GM18520 (cell line): ENCODE measurements at regions not wholly inside any gene's neighbourhood (a gene's known extent, or its start where the extent isn't known, plus 50 kb on each side); places are given as distances from the start of the nearest gene placed in this dataset.
"Not testable (repeated sequence)": the region's sequence is repeated elsewhere in the genome, so short reads cannot be mapped to it uniquely, and the experiment has no call there.

Source experiments
- ATAC-seq: cut with Tn5 transposase; IDR thresholded peaks from one replicate; pipeline ENCODE4 v1.9.1; 2021; ENCODE audit not compliant: unreplicated experiment

DNA sequence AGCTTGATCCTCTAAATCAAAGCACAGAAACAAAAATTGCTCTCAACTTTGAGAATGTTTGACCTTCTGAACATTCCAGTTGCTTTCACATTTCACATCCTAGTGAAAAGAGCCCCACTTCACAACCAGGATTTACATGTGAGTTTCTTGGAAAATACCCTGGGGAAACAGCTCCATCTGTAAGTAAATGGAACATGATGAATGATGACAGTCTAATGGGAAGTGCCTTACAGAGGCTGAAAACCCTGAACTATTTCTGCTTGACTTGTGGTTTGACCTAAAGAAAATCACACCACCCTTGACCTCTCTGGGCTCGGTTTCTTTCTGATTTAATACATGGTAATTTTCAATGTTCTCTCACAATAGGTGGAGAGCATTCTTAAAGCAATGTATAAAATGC lies 499.4 kb upstream of the API5 start:
- no peak for ATAC-seq

DNA sequence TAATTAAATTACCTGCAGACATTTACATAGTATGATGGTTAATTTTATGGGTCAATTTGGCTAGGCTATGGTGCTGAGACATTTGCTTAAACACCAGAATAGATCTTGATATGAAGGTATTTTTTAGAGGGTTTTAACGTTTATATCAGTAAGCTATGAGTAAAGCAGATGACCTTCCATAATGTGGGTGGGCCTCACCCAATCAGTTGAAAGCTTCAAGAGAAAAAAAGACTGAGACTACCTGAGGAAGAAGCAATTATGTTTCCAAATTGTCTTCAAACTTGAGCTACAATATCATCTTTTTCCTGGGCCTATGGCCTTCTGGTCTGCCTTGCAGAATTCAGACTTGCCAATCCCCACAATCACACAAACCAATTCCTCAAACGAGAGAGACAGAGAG lies 498.8 kb upstream of the API5 start:
- no peak for ATAC-seq

DNA sequence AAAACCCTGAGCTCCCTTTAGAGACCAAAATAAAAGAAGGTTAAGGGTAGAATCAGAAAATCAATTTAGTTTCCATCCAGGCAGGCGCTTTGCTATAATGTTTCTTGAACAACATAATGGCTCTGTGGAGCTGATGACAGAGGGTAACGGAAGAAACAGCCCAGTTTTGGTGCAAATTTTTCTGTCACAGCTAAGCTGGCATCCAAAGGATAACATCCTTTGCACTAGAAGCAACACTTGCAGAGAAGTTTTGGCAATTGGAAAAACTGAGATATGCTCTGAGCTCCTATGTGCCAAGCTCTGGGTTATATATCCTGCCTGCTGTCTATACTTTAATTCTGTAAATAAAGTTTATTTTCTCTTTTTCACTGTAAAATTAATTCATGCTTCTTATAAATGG lies 495.3 kb upstream of the API5 start:
- ATAC-seq, result no peak

DNA sequence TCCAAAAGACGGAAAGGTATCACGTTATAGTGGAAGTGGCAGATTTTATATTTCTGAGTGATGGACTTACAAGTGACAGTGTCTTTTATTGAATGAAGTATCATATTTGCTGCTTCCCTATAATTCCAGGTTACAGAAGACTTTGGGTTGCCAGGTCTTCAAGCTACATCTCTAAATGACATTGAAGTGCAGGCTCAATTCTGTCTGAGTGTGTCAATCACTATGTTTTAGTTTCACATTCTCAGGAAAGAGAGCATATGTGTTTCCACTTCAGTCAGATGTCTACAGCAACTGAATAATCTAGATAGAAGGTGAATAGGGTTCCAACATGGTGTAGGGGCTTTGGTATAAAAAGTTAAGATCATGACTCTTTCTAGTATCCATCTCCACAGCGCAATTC lies 492.7 kb upstream of the API5 start:
- no peak for ATAC-seq

DNA sequence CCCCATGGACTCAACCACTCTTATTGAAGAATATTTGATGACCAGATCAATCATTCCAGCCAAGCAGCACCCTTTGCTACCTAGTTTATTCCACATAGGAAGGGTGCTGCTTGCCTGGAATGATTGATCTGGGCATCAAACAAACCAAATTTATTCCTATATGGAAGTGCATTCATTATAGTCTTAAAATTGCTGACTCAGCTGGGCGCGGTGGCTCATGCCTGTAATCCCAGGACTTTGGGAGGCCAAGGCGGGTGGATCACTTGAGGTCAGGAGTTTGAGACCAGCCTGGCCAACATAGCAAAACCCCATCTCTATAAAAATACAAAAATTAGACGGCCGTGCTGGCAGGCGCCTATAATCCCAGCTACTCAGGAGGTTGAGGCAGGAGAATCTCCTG lies 489.6 kb upstream of the API5 start:
- ATAC-seq, result not testable (repeated sequence)

DNA sequence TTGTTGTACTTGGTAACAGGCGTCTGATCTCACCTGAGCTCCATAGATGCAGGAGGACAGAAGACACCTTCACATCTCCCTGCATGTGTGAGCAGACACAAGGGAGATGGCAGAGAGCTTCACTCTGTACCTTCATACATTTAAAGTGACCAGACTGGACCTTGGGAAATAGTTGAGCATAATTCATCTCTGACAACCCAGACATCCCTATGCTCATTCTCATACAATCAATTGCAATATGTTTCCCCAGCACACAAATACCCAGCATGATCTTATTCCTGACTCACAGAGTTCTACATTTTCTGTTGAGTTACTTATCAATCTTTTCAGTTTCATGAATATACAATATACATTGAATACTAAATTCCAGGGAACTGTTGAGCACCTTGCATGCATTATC lies 488.2 kb upstream of the API5 start:
- no peak for ATAC-seq

DNA sequence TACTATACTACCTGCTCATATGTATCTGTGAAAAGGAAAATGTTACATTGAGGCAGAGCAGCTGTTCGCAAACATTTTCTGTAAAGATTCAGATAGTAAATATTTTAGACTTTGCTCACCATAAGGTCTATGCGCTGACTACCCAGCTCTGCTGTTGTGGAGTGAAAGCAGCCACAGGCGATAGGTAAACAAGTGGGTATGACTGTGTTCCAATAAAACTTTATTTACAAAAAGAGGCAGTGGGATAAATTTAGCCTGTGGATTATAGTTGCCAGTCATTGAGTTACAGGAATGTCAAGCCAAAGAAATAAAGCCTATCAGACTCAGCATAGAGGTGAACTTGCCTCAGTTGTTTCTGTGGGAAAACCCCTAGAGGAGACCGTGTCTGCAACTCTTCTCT lies 487.7 kb upstream of the API5 start:
- ATAC-seq, result no peak

DNA sequence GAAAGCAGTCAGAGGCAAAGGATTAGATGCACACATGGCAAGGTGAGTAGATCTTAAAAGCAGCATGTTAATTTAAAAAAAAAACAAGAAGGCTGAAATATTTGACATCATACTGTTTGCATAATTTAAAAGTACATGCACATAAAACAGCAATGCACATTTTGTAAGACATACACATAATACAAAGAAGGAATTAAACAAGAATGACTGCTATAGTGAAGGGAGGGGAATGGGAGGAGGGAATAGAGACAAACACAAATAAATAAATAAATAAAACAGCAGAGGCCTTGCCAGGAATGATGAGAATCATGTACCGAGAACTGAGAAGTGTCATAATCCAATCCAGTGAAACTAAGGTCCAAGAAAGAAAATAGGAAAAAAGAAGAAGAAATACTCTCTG lies 486.2 kb upstream of the API5 start:
- no peak for ATAC-seq

DNA sequence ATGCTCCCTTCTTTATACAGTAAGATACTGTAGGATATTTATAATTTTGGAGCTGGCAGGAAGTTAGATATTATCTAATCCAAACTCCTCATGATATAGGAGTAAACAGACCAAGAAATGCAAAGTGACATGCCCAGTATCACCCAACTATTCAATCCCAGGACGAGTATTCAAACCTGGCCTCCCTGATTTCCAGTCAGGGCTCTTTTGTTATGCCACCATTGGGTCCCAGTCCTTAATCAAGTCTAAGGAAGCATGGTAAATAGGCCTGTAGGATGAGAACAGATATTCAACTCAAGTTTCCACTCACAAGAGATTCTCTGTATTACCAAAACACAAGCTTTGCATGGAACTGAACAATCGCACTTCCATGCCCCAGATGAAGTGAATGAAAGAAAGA lies 484.0 kb upstream of the API5 start:
- no peak for ATAC-seq

DNA sequence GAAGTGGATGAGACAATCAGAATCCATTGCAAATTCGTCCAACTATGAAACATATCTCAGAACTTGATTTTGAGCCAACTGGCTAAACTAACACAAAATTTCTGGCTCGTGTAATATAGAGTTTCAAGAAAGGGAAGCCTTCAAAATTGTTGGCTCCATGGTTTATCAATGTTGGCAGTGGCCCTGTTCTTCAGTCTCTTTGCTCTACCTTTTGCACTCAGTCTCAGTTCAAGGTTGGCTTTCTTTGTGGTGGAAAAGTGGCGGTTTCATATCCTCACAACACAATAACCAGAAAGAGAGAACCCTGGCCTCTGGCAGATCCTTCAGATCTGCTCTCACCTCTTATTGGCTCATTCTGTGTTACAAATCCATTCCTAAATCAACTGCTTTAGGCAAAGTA lies 473.8 kb upstream of the API5 start:
- ATAC-seq, result no peak

DNA sequence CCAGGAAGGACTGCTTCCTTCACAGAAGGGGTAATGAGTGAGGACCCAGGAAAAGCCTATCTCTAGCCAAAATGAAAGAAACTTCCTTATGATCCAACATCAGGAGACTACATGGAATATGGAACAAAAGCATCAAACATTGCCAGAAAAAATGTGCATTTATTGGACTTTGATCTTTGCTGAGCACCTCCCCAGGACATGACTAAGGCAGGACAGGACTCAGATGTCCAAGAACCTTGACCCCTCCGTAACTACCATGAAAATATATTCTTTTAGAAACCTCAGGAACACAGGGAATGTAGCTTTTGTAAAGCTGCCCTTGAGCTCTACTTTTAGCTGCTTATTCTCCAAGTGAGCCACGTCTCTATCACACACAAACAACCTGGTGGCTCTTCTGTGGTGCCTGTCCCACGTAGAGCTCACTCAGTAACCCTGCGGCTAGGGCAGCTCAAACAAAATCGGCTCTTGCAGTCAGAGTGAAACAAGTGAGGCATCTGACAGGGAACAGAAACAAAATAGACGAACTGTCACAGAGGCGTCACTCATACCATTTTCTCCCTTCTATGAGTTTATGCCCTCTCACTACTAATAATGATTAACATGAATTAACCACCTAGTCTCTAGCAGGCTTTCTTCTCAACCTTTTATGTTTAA lies 471.5 kb upstream of the API5 start:
- ATAC-seq, result peak; percentile 96

DNA sequence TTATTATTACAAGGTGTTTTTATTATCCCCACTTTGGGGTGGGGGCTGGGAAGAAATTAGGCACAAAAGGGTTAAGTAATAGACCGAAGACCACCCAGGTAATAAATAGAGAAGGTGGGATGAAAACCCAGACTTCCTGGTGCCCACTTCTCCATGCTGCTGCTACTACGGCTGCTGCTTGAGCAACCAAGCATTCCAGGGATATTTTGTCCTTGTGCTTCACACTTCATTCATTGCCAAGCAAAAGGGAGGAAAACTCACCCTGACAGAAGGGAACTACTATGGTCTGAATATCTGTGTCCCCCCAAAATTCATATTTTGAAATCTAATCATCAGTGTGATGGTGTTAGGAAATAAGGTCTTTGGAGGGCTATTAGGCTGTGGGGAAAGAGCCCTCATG lies 470.9 kb upstream of the API5 start:
- ATAC-seq, result no peak

DNA sequence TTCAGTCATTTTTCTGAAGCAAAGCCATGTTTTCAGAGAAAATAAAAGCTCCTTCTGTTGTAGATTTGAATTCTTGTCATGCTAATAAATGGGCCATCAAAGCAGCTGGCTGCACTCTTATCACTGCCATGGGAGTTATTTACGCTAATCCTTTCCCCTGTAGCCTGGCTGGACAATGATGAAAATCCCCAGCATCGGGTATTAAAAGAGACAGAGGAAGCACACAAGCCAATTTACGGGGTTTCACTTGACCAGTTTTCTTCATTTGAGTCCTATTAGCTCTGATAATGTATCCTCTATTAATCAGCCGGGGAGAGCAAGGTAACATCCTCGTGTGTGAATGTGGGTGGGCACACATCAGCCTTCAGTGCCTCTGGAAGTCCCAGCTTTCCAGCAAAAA lies 470.2 kb upstream of the API5 start:
- no peak for ATAC-seq

DNA sequence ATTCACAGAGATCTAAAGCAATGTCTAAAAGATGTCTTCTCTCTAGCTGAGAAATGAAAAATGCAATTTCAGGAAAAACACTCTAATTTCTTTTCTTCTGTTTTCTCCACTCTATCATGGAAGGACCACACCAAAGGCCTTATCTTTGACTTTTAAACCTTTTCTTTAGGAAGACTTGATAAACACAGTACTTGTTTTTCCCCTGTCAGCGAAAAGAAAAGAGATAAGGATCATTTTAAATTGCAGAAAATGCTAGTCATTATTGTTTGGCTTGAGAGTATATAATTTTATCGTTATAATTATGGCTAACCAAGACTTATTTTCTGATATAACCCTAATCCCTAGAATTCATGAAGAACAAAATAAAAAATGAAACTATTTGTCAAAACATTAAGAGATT lies 462.4 kb upstream of the API5 start:
- no peak for ATAC-seq

DNA sequence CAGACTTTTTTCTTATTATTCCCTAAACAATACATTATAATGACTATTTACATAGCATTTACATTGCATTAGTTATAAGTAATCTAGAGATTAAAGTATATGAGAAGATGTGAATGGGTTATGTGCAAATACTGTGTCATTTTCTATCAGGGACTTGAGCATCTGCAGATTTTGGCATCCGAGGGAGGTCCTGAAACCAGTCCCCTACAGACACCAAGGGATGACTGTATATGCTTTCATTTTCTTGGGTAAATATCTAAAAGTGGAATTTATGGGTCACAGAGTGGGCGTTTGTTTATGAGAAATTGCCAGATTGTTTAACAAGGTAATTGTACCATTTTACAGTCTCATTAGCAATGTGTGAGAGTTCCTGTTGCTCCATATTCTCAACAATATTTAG lies 454.5 kb upstream of the API5 start:
- no peak for ATAC-seq

DNA sequence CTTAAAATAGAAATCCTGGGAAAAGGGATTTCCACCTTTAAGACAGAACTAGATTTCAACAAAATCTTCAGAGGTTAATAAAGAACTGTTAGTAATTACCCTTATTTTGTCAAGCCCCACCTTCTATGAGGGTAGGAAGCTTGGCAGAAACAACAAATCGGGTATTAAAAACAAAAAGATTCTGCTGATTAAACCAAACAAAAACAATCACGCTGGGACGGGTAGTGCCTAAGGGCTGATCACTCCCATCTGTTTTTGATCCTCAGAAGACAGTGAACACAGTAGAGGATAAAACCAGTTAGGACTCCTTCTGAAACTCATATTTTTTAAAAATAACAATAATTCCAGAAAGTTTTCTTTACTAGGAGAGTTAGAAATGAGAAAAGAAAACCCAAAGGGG lies 441.3 kb upstream of the API5 start:
- ATAC-seq, result no peak

DNA sequence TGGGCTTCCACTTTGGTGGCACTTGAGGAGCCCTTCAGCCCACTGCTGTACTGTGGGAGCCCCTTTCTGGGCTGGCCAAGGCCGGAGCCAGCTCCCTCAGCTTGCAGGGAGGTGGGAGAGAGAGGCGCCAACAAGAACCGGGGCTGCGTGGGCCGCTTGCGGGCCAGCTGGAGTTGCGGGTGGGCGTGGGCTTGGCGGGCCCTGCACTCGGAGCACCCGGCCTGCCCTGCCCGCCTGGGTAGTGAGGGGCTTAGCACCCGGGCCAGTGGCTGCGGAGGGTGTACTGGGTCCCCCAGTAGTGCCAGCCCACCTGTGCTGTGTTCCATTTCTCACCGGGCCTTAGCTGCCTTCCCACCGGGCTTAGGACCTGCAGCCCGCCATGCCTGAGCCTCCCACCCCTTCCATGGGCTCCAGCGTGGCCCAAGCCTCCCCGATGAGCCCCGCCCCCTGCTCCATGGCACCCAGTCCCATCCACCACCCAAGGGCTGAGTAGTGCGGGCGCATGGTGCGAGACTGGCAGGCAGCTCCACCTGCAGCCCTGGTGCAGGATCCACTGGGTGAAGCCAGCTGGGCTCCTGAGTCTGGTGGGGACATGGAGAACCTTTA lies 437.9 kb upstream of the API5 start:
- ATAC-seq, result not testable (repeated sequence)

DNA sequence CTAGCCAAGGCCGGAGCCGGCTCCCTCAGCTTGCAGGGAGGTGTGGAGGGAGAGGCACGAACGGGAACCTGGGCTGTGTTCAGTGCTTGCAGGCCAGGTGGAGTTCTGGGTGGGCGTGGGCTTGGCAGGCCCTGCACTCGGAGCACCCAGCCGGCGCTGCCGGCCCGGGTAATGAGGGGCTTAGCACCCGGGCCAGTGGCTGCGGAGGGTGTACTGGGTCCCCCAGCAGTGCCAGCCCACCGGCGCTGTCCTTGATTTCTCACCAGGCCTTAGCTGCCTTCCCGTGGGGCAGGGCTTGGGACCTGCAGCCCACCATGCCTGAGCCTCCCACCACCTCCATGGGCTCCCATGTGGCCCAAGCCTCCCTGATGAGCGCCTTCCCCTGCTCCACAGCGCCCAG lies 430.5 kb upstream of the API5 start:
- not testable (repeated sequence) for ATAC-seq

DNA sequence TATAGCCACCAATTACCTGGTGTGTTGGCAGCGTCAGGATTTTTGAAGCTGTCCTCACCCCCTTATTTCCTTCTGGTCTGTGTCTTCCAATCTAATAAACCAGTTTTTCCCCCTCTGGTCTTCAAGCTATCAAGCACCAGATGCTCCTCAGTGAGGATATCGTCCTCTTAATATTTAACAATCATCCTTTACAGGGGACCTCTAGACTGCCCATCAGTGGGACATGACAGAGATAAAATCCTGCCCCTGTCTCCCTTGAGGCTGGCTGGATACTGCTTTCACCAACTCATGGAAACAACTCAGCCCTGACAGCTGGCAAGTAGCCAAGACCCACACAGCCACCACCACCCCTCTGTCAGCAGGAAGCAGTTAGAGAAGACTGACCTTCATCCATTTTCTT lies 421.0 kb upstream of the API5 start:
- no peak for ATAC-seq

DNA sequence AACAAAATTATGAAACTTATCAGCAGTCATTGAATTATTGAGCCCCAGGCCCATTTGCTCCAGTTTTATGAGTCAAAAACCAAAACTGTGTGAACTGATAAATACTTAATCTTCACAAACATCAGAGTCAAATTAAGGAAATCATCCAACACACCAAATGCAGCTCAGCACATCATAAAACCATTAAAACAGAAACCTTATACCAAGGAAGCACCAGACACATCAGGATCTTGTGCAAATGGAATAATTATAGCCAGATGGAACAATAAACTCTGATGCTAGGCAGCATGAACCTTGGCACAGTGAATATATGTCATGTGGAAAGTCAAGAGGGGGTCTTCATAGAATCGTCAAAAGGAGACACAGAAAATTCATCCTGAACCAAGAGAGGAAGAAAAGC lies 410.7 kb upstream of the API5 start:
- no peak for ATAC-seq

DNA sequence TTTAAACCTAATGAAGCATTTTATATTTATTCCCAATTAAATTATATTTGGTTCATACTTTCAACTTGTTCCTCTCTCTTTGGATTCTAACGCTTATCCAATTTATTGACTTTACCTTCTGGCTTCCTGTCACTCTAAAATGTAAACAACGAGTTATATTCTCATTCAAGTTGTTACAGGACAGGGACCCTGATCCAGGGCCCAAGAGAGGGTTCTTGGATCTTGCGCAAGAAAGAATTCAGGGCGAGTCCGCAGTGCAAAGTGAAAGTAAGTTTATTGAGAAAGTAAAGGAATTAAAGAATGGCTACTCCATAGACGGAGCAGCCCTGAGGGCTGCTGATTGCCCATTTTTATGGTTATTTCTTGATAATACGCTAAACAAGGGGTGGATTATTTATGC lies 405.6 kb upstream of the API5 start:
- ATAC-seq, result no peak

DNA sequence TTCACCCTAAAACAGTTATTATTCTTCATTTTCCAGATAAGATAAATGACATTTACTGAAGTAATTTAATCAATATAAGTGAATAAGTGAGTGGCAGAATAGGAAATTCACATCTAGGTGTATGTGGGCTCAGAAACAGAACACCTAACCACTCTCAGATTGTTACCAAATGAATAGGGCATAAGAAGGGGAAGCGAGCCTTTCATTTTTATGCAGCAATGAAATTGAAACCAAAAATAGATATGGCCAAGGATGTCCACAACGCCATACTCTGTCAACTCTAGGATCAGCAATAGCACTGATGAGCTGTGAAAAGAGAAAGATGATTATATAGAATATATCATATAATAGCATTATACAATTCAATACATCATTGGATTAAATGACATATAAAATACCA lies 398.1 kb upstream of the API5 start:
- ATAC-seq, result peak; percentile 95

DNA sequence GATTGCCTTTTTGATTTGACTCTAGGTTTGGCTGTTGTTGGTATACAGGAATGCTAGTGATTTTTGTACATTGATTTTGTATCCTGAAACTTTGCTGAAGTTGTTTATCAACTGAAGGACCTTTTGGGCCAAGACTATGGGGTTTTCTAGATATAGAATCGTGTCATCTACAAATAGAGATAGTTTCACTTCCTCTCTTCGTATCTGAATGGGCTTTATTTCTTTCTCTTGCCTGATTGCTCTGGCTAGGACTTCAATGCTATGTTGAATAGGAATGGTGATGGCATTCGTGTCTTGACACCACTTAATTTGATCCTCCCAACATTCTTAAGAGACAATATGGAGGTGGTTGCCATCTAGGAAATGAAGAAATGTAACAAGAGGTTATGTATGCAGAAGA lies 388.1 kb upstream of the API5 start:
- ATAC-seq, result no peak
